ENCODE measurements at regions not wholly inside any gene's neighbourhood (a gene's known extent, or its start where the extent isn't known, plus 50 kb on each side); places are given as distances from the start of the nearest gene placed in this dataset.

DNA sequence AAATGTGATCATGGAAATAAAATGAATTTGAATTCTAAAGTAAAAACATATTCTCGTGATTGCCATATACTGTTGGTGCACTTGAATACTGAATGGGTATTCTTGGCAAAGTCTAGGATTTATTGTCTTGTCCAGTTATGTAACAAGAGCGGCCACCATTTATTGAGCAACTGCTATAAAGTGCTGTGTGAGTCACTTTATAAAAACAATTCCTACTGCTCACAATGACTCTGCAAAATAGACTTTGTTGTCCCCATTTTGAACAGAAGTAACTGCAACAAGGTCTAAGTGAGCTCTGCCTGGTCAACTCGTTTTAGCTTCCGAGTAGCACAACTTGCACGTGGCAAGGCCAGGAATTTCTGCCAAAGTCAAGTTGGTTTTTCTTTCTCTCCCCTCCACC lies 995.6 kb upstream of the FANCL start:
- no peaks in the 10 kb centered on the region for H3K27me3 ChIP-seq (replicated peaks in 1 of 2; ENCODE audit: control insufficient read depth in 2 of 2, insufficient read depth in 2 of 2, low read length in 1 of 2)
- intact Hi-C loops (cut with micrococcal nuclease; ENCODE audit: unreplicated experiment): no loop called here
- no peaks in the 10 kb centered on the region for H3K9me3 ChIP-seq (replicated peaks; ENCODE audit: control insufficient read depth, insufficient read depth, low read length)
- ChIA-PET POLR2A (no interaction called here), SMC1A (ENCODE audit: uncharacterized antibody, unreplicated experiment) (no interaction called here), CTCF (no interaction called here), RAD21 (ENCODE audit: unreplicated experiment) (no interaction called here)
- DNase-seq (ENCODE audit: low read depth, low spot score): no peak
- no peak overlapping the region for H3K4me3 ChIP-seq
- H4K20me1 ChIP-seq (ENCODE audit: control insufficient read depth, insufficient read depth): no peaks in the 10 kb centered on the region
- no peak for ATAC-seq
- no TSS peak for BruUV-seq (replicated peaks)
- in situ Hi-C loops (cut with MboI): no loop called here
- H3K4me2 ChIP-seq (ENCODE audit: control insufficient read depth, insufficient read depth): no peak overlapping the region
- H3K4me1 ChIP-seq (ENCODE audit: control insufficient read depth, insufficient read depth, low read length): no peaks in the 10 kb centered on the region
- no peak for FAIRE-seq
- no peaks in the 10 kb centered on the region for H3K36me3 ChIP-seq (ENCODE audit: control insufficient read depth in 2 of 2, insufficient read depth in 2 of 2, low read length in 1 of 2)
- no peaks in the 10 kb centered on the region for H3K79me2 ChIP-seq (ENCODE audit: control insufficient read depth, insufficient read depth, low read length)
- no peak overlapping the region for H3K9ac ChIP-seq (ENCODE audit: control insufficient read depth, insufficient read depth, low read length)
- TF ChIP-seq IRF4 (IDR thresholded peaks at IDR 0.05; ENCODE audit: low read depth, low read length) (no peak), CBX5 (IDR thresholded peaks at IDR 0.05; ENCODE audit: low read depth) (no peak), SP1 (IDR thresholded peaks at IDR 0.05; ENCODE audit: low read depth, low read length) (no peak), SREBF1 (IDR thresholded peaks at IDR 0.05; ENCODE audit: low read length) (no peak), IRF5 (IDR thresholded peaks at IDR 0.05; ENCODE audit: borderline replicate concordance) (no peak), NFXL1 (IDR thresholded peaks at IDR 0.05; ENCODE audit: borderline replicate concordance) (no peak), FOXM1 (IDR thresholded peaks at IDR 0.05; ENCODE audit: low read depth, low read length) (no peak), WRNIP1 (IDR thresholded peaks at IDR 0.05; ENCODE audit: borderline replicate concordance, low read depth, low read length) (no peak), TCF12 (IDR thresholded peaks at IDR 0.05; ENCODE audit: low read depth, low read length) (no peak), MEF2A (IDR thresholded peaks at IDR 0.05; ENCODE audit: insufficient read depth, low read depth, low read length) (no peak)
- TF ChIP-seq, protein P1, sequence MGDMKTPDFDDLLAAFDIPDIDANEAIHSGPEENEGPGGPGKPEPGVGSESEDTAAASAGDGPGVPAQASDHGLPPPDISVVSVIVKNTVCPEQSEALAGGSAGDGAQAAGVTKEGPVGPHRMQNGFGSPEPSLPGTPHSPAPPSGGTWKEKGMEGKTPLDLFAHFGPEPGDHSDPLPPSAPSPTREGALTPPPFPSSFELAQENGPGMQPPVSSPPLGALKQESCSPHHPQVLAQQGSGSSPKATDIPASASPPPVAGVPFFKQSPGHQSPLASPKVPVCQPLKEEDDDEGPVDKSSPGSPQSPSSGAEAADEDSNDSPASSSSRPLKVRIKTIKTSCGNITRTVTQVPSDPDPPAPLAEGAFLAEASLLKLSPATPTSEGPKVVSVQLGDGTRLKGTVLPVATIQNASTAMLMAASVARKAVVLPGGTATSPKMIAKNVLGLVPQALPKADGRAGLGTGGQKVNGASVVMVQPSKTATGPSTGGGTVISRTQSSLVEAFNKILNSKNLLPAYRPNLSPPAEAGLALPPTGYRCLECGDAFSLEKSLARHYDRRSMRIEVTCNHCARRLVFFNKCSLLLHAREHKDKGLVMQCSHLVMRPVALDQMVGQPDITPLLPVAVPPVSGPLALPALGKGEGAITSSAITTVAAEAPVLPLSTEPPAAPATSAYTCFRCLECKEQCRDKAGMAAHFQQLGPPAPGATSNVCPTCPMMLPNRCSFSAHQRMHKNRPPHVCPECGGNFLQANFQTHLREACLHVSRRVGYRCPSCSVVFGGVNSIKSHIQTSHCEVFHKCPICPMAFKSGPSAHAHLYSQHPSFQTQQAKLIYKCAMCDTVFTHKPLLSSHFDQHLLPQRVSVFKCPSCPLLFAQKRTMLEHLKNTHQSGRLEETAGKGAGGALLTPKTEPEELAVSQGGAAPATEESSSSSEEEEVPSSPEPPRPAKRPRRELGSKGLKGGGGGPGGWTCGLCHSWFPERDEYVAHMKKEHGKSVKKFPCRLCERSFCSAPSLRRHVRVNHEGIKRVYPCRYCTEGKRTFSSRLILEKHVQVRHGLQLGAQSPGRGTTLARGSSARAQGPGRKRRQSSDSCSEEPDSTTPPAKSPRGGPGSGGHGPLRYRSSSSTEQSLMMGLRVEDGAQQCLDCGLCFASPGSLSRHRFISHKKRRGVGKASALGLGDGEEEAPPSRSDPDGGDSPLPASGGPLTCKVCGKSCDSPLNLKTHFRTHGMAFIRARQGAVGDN (IDR thresholded peaks at IDR 0.05): no peak
- WGBS (ENCODE audit: insufficient coverage, insufficient replicate concordance, low lambda C conversion rate, missing lambda C conversion rate): 14% methylated on average over 5 of the region's 5 CpGs
- H3K27ac ChIP-seq (ENCODE audit: control insufficient read depth, insufficient read depth): no peak overlapping the region
- H2AFZ ChIP-seq (ENCODE audit: control insufficient read depth, low read depth, low read length): no peak overlapping the region

Measured in GM12878 (cell line).